ENCODE measurements at regions not wholly inside any gene's neighbourhood (a gene's known extent, or its start where the extent isn't known, plus 50 kb on each side); places are given as distances from the start of the nearest gene placed in this dataset.

DNA sequence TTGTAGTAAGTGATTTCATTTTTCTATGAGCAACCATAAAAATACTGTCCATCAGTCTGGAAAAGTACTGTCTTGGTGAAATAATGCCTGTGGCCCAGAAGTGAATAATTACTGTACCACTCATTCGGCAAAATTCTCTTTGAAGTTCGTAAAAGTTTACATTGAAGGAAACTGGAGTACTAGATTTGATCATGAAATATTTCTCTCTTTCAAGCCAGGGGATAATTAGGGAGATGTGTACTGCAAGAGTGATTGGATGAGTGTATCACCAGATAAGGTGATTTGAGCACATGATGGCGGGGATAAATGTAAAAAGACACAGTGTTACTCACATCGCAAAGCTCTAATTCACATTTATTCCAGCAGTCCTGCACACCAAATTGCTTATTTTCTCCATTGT is 883.2 kb upstream of the PIK3C3 start:
- TF ChIP-seq, protein P1, sequence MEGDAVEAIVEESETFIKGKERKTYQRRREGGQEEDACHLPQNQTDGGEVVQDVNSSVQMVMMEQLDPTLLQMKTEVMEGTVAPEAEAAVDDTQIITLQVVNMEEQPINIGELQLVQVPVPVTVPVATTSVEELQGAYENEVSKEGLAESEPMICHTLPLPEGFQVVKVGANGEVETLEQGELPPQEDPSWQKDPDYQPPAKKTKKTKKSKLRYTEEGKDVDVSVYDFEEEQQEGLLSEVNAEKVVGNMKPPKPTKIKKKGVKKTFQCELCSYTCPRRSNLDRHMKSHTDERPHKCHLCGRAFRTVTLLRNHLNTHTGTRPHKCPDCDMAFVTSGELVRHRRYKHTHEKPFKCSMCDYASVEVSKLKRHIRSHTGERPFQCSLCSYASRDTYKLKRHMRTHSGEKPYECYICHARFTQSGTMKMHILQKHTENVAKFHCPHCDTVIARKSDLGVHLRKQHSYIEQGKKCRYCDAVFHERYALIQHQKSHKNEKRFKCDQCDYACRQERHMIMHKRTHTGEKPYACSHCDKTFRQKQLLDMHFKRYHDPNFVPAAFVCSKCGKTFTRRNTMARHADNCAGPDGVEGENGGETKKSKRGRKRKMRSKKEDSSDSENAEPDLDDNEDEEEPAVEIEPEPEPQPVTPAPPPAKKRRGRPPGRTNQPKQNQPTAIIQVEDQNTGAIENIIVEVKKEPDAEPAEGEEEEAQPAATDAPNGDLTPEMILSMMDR (IDR thresholded peaks at IDR 0.05; ENCODE audit: low read depth, low read length, poor library complexity, severe bottlenecking), result no peak
- no peak for TF ChIP-seq EZH2phosphoT487 (IDR thresholded peaks at IDR 0.05; ENCODE audit: borderline replicate concordance, low read length)

All from DOHH2 (cell line).